Transverse colon (tissue), 4 donors: ENCODE measurements at regions not wholly inside any gene's neighbourhood (a gene's known extent, or its start where the extent isn't known, plus 50 kb on each side); places are given as distances from the start of the nearest gene placed in this dataset.

Source experiments
- DNase-seq: peaks from one replicate; pipeline ENCODE4 v3.0.0-alpha.2; 2019
- H3K27ac ChIP-seq, 4 donors: fragments of 200-600 bp; sonication (generic); 2 replicates each; pipeline ENCODE4 v1.5.1; 2016 to 2018; ENCODE audit warnings: inconsistent platforms in 4 of 4
- H3K27me3 ChIP-seq: fragments of 200-600 bp; sonication (generic); 2 replicates; pipeline ENCODE4 v1.5.1; 2017; ENCODE audit warnings: inconsistent platforms
- H3K36me3 ChIP-seq, 4 donors: fragments of 200-600 bp; sonication (generic); 2 replicates each; pipeline ENCODE4 v1.5.1; 2017 to 2019; ENCODE audit warnings: inconsistent platforms in 4 of 4
- H3K4me1 ChIP-seq, 4 donors: fragments of 200-600 bp; sonication (generic); 2 replicates each; pipeline ENCODE4 v1.5.1; 2017 to 2020; ENCODE audit warnings: inconsistent platforms in 4 of 4
- H3K4me3 ChIP-seq, 4 donors: fragments of 200-600 bp; sonication (generic); 1 replicate in 1 of 4; 2 replicates in 3 of 4; pipeline versions ENCODE4 v1.5.1 to v1.6.1; 2017 to 2019; ENCODE audit warnings: inconsistent platforms in 4 of 4
- H3K9me3 ChIP-seq, 2 donors: fragments of 200-600 bp; sonication (generic); 2 replicates each; pipeline ENCODE4 v1.5.1; 2017 to 2019; ENCODE audit warnings: inconsistent platforms in 2 of 2
- EP300 ChIP-seq: sonication (generic); formaldehyde crosslinking; IDR thresholded peaks from one replicate; pipeline ENCODE4 v1.6.1; 2017; ENCODE audit warnings: antibody characterized with exemption, low read depth
- POLR2A ChIP-seq: fragments of 450-650 bp; IDR thresholded peaks from one replicate; pipeline ENCODE4 v1.6.1; 2016; ENCODE audit warnings: antibody characterized with exemption, mild to moderate bottlenecking, moderate library complexity
- POLR2AphosphoS5 ChIP-seq, 3 donors: sonication (generic); formaldehyde crosslinking; IDR thresholded peaks; one replicate each; pipeline ENCODE4 v1.6.1; 2016; ENCODE audit warnings: antibody characterized with exemption in 3 of 3
- WGBS, 2 donors: methylation state at CpG; one replicate each; pipeline ENCODE4 v1.1.5; 2018; ENCODE audit warnings: low coverage in 1 of 2; 5-methylcytosine and 5-hydroxymethylcytosine counted together
- in situ Hi-C, 4 donors: fragments of 200-750 bp; cut with MboI; loops; one replicate each; pipeline versions ENCODE4 v1.15.0 to v1.15.1; 2017; ENCODE audit warnings: low sequenced_read_pairs in 3 of 4, low pct_ligation_motif_present in 1 of 4, low pct_unique_long_range_greater_than_20kb in 1 of 4
- intact Hi-C: fragments of 100-400 bp; cut with DNase I; formaldehyde crosslinking; loops from one replicate; pipeline ENCODE4 v1.15.1; 2023; ENCODE audit warnings: low total_unique reads
- TF ChIP-seq, protein P1 (sequence below), 5 experiments: fragments of 200-600 bp in 3 of 5; fragments of 450-650 bp in 2 of 5; sonication (generic) in 3 of 5; IDR thresholded peaks; 1 replicate in 2 of 5; 2 replicates in 3 of 5; pipeline ENCODE4 v1.5.1; 2016 to 2017; ENCODE audit warnings: antibody characterized with exemption in 5 of 5, inconsistent platforms in 3 of 5, mild to moderate bottlenecking in 2 of 5, moderate library complexity in 1 of 5

- Histone ChIP-seq H3K4me1 (no peaks in the 10 kb centered on the region), H3K27me3 (no peaks in the 10 kb centered on the region), H3K4me3 (no peak overlapping the region), H3K9me3 (no peaks in the 10 kb centered on the region), H3K27ac (no peak overlapping the region), H3K36me3 (no peaks in the 10 kb centered on the region)
- in situ Hi-C loops = loop anchor here in 2 of 4 donors (25.0 kb wide), 2 partner anchors 370 to 1870 kb away; no protein-coding TSS in a partner anchor
- intact Hi-C loops = no loop called here
- no peak for TF ChIP-seq POLR2AphosphoS5 (IDR thresholded peaks at IDR 0.05)
- TF ChIP-seq EP300 = no peak
- TF ChIP-seq, protein P1, sequence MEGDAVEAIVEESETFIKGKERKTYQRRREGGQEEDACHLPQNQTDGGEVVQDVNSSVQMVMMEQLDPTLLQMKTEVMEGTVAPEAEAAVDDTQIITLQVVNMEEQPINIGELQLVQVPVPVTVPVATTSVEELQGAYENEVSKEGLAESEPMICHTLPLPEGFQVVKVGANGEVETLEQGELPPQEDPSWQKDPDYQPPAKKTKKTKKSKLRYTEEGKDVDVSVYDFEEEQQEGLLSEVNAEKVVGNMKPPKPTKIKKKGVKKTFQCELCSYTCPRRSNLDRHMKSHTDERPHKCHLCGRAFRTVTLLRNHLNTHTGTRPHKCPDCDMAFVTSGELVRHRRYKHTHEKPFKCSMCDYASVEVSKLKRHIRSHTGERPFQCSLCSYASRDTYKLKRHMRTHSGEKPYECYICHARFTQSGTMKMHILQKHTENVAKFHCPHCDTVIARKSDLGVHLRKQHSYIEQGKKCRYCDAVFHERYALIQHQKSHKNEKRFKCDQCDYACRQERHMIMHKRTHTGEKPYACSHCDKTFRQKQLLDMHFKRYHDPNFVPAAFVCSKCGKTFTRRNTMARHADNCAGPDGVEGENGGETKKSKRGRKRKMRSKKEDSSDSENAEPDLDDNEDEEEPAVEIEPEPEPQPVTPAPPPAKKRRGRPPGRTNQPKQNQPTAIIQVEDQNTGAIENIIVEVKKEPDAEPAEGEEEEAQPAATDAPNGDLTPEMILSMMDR (IDR thresholded peaks at IDR 0.05) = peak; percentile 72 to 82 (median 79)
- TF ChIP-seq POLR2A = no peak
- DNase-seq = peak; percentile 10
- WGBS, 2 donors = 11 to 22% methylated on average over 3 to 6 of the region's 6 CpGs
Measured at GRCh38 chr2:41782306-41783158, 265.3 kb upstream of the PKDCC start.

- no peak for DNase-seq
- Histone ChIP-seq H3K36me3 (no peaks in the 10 kb centered on the region), H3K4me1 (no peaks in the 10 kb centered on the region), H3K27ac (no peak overlapping the region), H3K27me3 (no peaks in the 10 kb centered on the region), H3K9me3 (no peaks in the 10 kb centered on the region), H3K4me3 (no peak overlapping the region)
- in situ Hi-C loops (loop anchor here in 2 of 4 donors (25.0 kb wide), 2 partner anchors 372 to 1872 kb away; no protein-coding TSS in a partner anchor), intact Hi-C loops (no loop called here)
- no peak for TF ChIP-seq POLR2A
- no peak for TF ChIP-seq POLR2AphosphoS5 (IDR thresholded peaks at IDR 0.05)
- 77 to 100% methylated on average over 1 to 6 of the region's 6 CpGs for WGBS, 2 donors
Measured at GRCh38 chr2:41784496-41784895, 263.3 kb upstream of the PKDCC start.

DNA sequence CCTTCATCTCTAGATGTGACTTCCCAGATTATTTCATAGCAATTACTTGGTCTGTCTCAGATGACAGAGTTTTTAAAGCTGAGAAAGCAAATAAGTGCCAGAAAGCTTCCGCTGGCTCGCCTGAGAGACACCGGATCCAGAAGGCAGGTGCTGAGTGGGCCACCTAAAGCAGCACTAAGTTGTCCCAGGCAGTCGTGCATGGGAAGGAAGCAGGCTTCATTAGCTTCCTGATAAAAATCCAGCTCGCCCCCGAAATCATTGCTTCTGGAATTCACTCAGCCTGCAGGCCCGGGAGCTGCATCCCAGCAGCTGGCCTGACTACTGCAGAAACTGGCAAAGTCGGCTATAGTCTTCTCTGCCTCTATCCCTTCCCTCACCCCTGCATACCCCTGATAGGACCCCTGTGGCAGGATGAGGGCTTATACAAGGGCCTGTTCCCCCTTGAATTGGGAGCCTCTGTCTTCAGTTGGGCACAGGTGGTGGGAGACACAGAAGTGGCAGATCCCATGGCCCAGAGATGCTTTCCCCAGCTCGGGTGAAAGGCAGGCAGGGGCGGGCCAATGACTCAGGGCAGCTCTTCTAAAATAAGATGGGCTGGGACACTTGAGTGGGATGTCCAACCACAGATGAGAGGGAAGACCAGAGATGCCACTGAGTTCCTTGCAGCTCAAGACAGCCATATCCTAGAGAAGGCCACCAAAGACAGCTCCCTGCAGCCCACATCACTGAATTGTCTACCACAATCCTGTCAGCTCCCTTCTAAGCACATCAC lies 262.4 kb upstream of the PKDCC start:
- Histone ChIP-seq H3K36me3 (no peaks in the 10 kb centered on the region), H3K4me3 (no peak overlapping the region), H3K27me3 (no peaks in the 10 kb centered on the region), H3K4me1 (no peaks in the 10 kb centered on the region), H3K27ac (no peak overlapping the region), H3K9me3 (no peaks in the 10 kb centered on the region)
- intact Hi-C loops (no loop called here), in situ Hi-C loops (loop anchor here in 2 of 4 donors (25.0 kb wide), 2 partner anchors 373 to 1873 kb away; no protein-coding TSS in a partner anchor)
- no peak for TF ChIP-seq POLR2A
- TF ChIP-seq EP300 = no peak
- TF ChIP-seq POLR2AphosphoS5 (IDR thresholded peaks at IDR 0.05) = no peak
- TF ChIP-seq, protein P1 (IDR thresholded peaks at IDR 0.05) = no peak
- no peak for DNase-seq
- 60 to 75% methylated on average over 4 to 10 of the region's 10 CpGs for WGBS, 2 donors

- Histone ChIP-seq H3K27me3 (no peaks in the 10 kb centered on the region), H3K36me3 (no peaks in the 10 kb centered on the region), H3K27ac (no peak overlapping the region), H3K9me3 (no peaks in the 10 kb centered on the region), H3K4me3 (no peak overlapping the region), H3K4me1 (no peaks in the 10 kb centered on the region)
- WGBS, 2 donors = 10 to 32% methylated on average over 1 of the region's 1 CpG
- intact Hi-C loops (no loop called here), in situ Hi-C loops (loop anchor here in 2 of 4 donors (25.0 kb wide), 2 partner anchors 379 to 1879 kb away; no protein-coding TSS in a partner anchor)
- no peak for DNase-seq
- TF ChIP-seq POLR2A (no peak), EP300 (no peak), POLR2AphosphoS5 (IDR thresholded peaks at IDR 0.05) (no peak)
- TF ChIP-seq, protein P1 (IDR thresholded peaks at IDR 0.05) = no peak
Measured at GRCh38 chr2:41791523-41791922, 256.3 kb upstream of the PKDCC start.
